HCT116 (cell line): ENCODE measurements at regions not wholly inside any gene's neighbourhood (a gene's known extent, or its start where the extent isn't known, plus 50 kb on each side); places are given as distances from the start of the nearest gene placed in this dataset.

Experiments used
- ATAC-seq: fragments of 200-7000 bp; cut with Tn5 transposase; 2 replicates; pipeline ENCODE4 v1.9.1; 2020; ENCODE audit warnings: mild to moderate bottlenecking, moderate library complexity
- BruUV-seq: library from RNA; stranded (reverse); fragments of 400-500 nt; replicated peaks from 2 replicates; lab custom pipeline; 2021; lab: Mats Ljungman, UMichigan
- CTCF ChIA-PET: fragments of 300-600 bp; sonication (Branson Sonifier 250); formaldehyde crosslinking; loops from one replicate; lab custom pipeline; 2021; ENCODE audit warnings: antibody characterized with exemption; lab: Charles Lee
- POLR2A ChIA-PET: fragments of 300-600, 350-600 bp; sonication (Branson Sonifier 250); formaldehyde crosslinking; loops from one replicate; lab custom pipeline; 2021; ENCODE audit warnings: antibody characterized with exemption; lab: Charles Lee
- RAD21 ChIA-PET, 2 experiments: fragments of 300-600 bp; sonication (Branson Sonifier 250); formaldehyde crosslinking; loops; one replicate each; lab custom pipeline; 2023; ENCODE audit warnings: low total read pairs in 2 of 2; ENCODE audit not compliant: uncharacterized antibody in 2 of 2, unreplicated experiment in 2 of 2, low non-redundant PET in 1 of 2; lab: Charles Lee
- DNase-seq: peaks from one replicate; pipeline ENCODE4 v3.0.0-alpha.2; 2010; ENCODE audit warnings: low read depth, low spot score
- H2AFZ ChIP-seq: fragments of 200-600 bp; shearing (Covaris generic), sonication (generic); 2 replicates; pipeline ENCODE4 v1.6.1; 2017; ENCODE audit warnings: low read depth, mixed run types, mixed read lengths, antibody characterized with exemption, low read length; ENCODE audit not compliant: poor library complexity, severe bottlenecking
- H3K27ac ChIP-seq: 2 replicates; pipeline ENCODE4 v1.5.1; 2012; ENCODE audit warnings: low read depth, low read length
- H3K27me3 ChIP-seq: fragments of 200-600 bp; sonication (generic); 2 replicates; pipeline ENCODE4 v1.6.1; 2016; ENCODE audit warnings: mixed run types, low read length, mixed read lengths; ENCODE audit not compliant: insufficient read depth
- H3K36me3 ChIP-seq, 2 experiments: fragments of 200-500 bp in 1 of 2; fragments of 200-600 bp in 1 of 2; sonication (Bioruptor generic) in 1 of 2; sonication (generic) in 1 of 2; 2 replicates each; pipeline versions ENCODE4 v1.5.1 to v1.6.1; 2014 to 2016; ENCODE audit warnings: low read length in 2 of 2, inconsistent platforms in 1 of 2, mixed read lengths in 1 of 2, mixed run types in 1 of 2; ENCODE audit not compliant: insufficient read depth in 2 of 2, control insufficient read depth in 1 of 2
- H3K4me1 ChIP-seq, 2 experiments: fragments of 200-600 bp in 1 of 2; sonication (generic) in 1 of 2; 2 replicates each; pipeline versions ENCODE4 v1.5.1 to v1.6.1; 2012 to 2017; ENCODE audit warnings: low read length in 2 of 2, inconsistent platforms in 1 of 2, mild to moderate bottlenecking in 1 of 2, mixed read lengths in 1 of 2, mixed run types in 1 of 2, moderate library complexity in 1 of 2; ENCODE audit not compliant: insufficient read depth in 2 of 2, control insufficient read depth in 1 of 2
- H3K4me2 ChIP-seq: fragments of 200-600 bp; sonication (generic); 2 replicates; pipeline ENCODE4 v1.6.1; 2017; ENCODE audit warnings: mixed run types, low read length, mixed read lengths
- H3K4me3 ChIP-seq, 2 experiments: fragments of 200-600 bp in 1 of 2; sonication (generic) in 1 of 2; replicated peaks in 1 of 2; 2 replicates each; pipeline ENCODE4 v1.5.1; 2011 to 2016; ENCODE audit warnings: low read length in 2 of 2, control low read depth in 1 of 2, low read depth in 1 of 2, mild to moderate bottlenecking in 1 of 2, mixed read lengths in 1 of 2, mixed run types in 1 of 2
- H3K79me2 ChIP-seq: fragments of 200-600 bp; sonication (generic); 2 replicates; pipeline ENCODE4 v1.6.1; 2017; ENCODE audit warnings: mild to moderate bottlenecking, mixed run types, low read length, moderate library complexity, mixed read lengths; ENCODE audit not compliant: insufficient read depth
- H3K9ac ChIP-seq: fragments of 200-600 bp; sonication (generic); 2 replicates; pipeline ENCODE4 v1.6.1; 2016; ENCODE audit warnings: low read length, mixed read lengths
- H3K9me2 ChIP-seq: fragments of 200-600 bp; sonication (generic), shearing (Covaris generic); 2 replicates; pipeline ENCODE4 v1.6.1; 2017; ENCODE audit warnings: mixed run types, mild to moderate bottlenecking, moderate library complexity; ENCODE audit not compliant: insufficient read depth
- H3K9me3 ChIP-seq, 2 experiments: fragments of 200-500 bp in 1 of 2; fragments of 200-600 bp in 1 of 2; sonication (Bioruptor generic) in 1 of 2; sonication (generic) in 1 of 2; 2 replicates each; pipeline ENCODE4 v1.6.1; 2014 to 2017; ENCODE audit warnings: low read length in 2 of 2, mixed read lengths in 2 of 2, inconsistent platforms in 1 of 2, low read depth in 1 of 2, mild to moderate bottlenecking in 1 of 2, mixed run types in 1 of 2, moderate library complexity in 1 of 2; ENCODE audit not compliant: control insufficient read depth in 1 of 2, insufficient read depth in 1 of 2
- H4K20me1 ChIP-seq: fragments of 200-600 bp; sonication (generic), shearing (Covaris generic); 2 replicates; pipeline ENCODE4 v1.6.1; 2017; ENCODE audit warnings: mixed run types, mild to moderate bottlenecking, moderate library complexity; ENCODE audit not compliant: insufficient read depth
- ATF3 ChIP-seq: IDR thresholded peaks from 2 replicates; pipeline ENCODE4 v1.6.1; 2012
- CBX3 ChIP-seq: IDR thresholded peaks from 2 replicates; pipeline ENCODE4 v1.6.1; 2012; ENCODE audit warnings: low read depth
- EZH2phosphoT487 ChIP-seq: fragments of 200-600 bp; IDR thresholded peaks from 2 replicates; pipeline ENCODE4 v1.6.1; 2018; ENCODE audit warnings: antibody characterized with exemption, borderline replicate concordance
- RAD21 ChIP-seq: IDR thresholded peaks from 2 replicates; pipeline ENCODE4 v1.6.1; 2012; ENCODE audit warnings: low read depth, mild to moderate bottlenecking
- TCF7L2 ChIP-seq: IDR thresholded peaks from 2 replicates; pipeline ENCODE4 v1.7.0; 2011; ENCODE audit warnings: borderline replicate concordance, inconsistent platforms; ENCODE audit not compliant: insufficient read depth, insufficient read length; ENCODE audit errors: extremely low read depth
- intact Hi-C: fragments of 100-400 bp; cut with micrococcal nuclease; formaldehyde crosslinking; loops from 2 replicates; pipeline ENCODE4 v1.10.0; 2022
- TF ChIP-seq, protein P1 (sequence below): IDR thresholded peaks from 2 replicates; pipeline ENCODE4 v1.6.1; 2012; ENCODE audit warnings: low read depth
- TF ChIP-seq, protein P2 (sequence below), 3 experiments: fragments of 200-600 bp in 1 of 3; sonication (generic) in 1 of 3; IDR thresholded peaks in 2 of 3; conservative IDR thresholded peaks in 1 of 3; 2 replicates each; pipeline ENCODE4 v1.5.1; 2012 to 2017; ENCODE audit warnings: low read depth in 2 of 3, low read length in 2 of 3, antibody characterized with exemption in 1 of 3, borderline replicate concordance in 1 of 3, control low read depth in 1 of 3, mild to moderate bottlenecking in 1 of 3, mixed read lengths in 1 of 3, mixed run types in 1 of 3, moderate library complexity in 1 of 3; ENCODE audit not compliant: insufficient read depth in 1 of 3

DNA sequence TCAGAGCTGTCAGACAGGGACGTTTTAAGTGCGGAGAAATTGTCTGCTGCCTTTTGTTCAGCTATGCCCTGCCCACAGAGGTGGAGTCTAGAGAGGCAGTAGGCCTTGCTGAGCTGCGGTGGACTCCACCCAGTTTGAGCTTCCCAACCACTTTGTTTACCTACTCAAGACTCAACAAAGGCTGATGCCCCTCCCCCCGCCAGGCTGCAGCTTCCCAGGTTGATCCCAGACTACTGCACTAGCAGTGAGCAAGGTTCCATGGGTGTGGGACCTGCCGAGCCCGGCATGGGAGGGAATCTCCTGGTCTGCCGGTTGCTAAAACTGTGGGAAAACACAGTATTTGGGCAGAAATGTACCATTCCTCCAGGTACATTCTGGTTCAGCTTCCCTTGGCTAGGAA is 282.1 kb downstream of the VGLL3 start:
- H4K20me1 ChIP-seq, result no peaks in the 10 kb centered on the region
- no peak overlapping the region for H3K27ac ChIP-seq
- POLR2A ChIA-PET, result no interaction called here
- H2AFZ ChIP-seq, result no peak overlapping the region
- H3K9ac ChIP-seq, result no peak overlapping the region
- no peaks in the 10 kb centered on the region for H3K79me2 ChIP-seq
- no TSS peak for BruUV-seq
- no peaks in the 10 kb centered on the region for H3K4me1 ChIP-seq
- no peaks in the 10 kb centered on the region for H3K9me3 ChIP-seq
- no peak overlapping the region for H3K4me2 ChIP-seq
- CTCF ChIA-PET, result no interaction called here
- TF ChIP-seq CBX3, result no peak
- TF ChIP-seq EZH2phosphoT487, result no peak
- TF ChIP-seq TCF7L2, result no peak
- TF ChIP-seq, protein P1, sequence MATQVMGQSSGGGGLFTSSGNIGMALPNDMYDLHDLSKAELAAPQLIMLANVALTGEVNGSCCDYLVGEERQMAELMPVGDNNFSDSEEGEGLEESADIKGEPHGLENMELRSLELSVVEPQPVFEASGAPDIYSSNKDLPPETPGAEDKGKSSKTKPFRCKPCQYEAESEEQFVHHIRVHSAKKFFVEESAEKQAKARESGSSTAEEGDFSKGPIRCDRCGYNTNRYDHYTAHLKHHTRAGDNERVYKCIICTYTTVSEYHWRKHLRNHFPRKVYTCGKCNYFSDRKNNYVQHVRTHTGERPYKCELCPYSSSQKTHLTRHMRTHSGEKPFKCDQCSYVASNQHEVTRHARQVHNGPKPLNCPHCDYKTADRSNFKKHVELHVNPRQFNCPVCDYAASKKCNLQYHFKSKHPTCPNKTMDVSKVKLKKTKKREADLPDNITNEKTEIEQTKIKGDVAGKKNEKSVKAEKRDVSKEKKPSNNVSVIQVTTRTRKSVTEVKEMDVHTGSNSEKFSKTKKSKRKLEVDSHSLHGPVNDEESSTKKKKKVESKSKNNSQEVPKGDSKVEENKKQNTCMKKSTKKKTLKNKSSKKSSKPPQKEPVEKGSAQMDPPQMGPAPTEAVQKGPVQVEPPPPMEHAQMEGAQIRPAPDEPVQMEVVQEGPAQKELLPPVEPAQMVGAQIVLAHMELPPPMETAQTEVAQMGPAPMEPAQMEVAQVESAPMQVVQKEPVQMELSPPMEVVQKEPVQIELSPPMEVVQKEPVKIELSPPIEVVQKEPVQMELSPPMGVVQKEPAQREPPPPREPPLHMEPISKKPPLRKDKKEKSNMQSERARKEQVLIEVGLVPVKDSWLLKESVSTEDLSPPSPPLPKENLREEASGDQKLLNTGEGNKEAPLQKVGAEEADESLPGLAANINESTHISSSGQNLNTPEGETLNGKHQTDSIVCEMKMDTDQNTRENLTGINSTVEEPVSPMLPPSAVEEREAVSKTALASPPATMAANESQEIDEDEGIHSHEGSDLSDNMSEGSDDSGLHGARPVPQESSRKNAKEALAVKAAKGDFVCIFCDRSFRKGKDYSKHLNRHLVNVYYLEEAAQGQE, result no peak
- H3K36me3 ChIP-seq, result no peaks in the 10 kb centered on the region
- H3K9me2 ChIP-seq, result no peaks in the 10 kb centered on the region
- intact Hi-C loops, result loop anchor here (10.0 kb wide), 1 partner anchor 456 kb away; no protein-coding TSS in a partner anchor
- H3K4me3 ChIP-seq, result no peak overlapping the region
- H3K27me3 ChIP-seq, result no peaks in the 10 kb centered on the region
- DNase-seq, result no peak
- RAD21 ChIA-PET, result no interaction called here
- ATAC-seq, result no peak

DNA sequence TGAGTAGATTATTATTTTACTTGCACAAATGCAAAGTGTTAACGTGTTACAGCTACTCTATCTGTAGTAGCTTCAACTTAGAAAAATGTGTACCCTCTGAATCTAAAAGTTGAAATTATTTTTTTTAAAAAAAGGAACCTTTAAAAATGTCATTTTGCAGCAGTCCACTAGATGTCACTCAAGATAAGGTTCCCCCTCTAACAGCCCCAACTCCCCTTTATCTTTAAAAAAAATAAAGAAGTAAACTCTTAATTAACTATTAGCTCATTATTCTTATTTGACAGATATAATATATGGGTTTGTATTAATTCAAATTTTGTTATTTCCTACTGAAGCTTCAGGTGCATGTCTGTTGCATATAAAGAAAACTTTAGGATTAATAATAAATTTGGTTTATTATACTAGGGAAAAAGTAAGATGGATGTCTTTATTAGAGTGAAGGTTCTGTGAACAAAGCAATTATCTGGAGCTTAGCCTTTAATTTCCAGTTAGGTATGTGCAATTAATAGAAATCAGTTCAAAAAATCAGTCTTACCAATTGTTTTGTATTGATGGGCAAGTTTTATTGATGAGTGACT is 288.5 kb downstream of the VGLL3 start:
- CTCF ChIA-PET, result interaction anchor here (0.7 to 1.0 kb wide), 2 partner anchors 11 to 1303 kb away, joined by 3 read pairs; no protein-coding TSS in a partner anchor
- Histone ChIP-seq H3K9ac (no peak overlapping the region), H3K4me2 (no peak overlapping the region), H3K36me3 (no peaks in the 10 kb centered on the region), H3K27me3 (no peaks in the 10 kb centered on the region), H3K79me2 (no peaks in the 10 kb centered on the region), H3K27ac (no peak overlapping the region), H3K4me1 (no peaks in the 10 kb centered on the region), H2AFZ (no peak overlapping the region), H3K9me2 (no peaks in the 10 kb centered on the region), H3K9me3 (no peaks in the 10 kb centered on the region; a peak in 1 of 4 replicates), H4K20me1 (no peaks in the 10 kb centered on the region), H3K4me3 (no peak overlapping the region)
- BruUV-seq, result no TSS peak
- intact Hi-C loops, result loop anchor here (10.0 kb wide), 1 partner anchor 462 kb away; no protein-coding TSS in a partner anchor
- TF ChIP-seq RAD21 (peak; percentile 24; the same call in 1 of the 2 replicates), CBX3 (no peak), ATF3 (no peak)
- TF ChIP-seq, protein P2, sequence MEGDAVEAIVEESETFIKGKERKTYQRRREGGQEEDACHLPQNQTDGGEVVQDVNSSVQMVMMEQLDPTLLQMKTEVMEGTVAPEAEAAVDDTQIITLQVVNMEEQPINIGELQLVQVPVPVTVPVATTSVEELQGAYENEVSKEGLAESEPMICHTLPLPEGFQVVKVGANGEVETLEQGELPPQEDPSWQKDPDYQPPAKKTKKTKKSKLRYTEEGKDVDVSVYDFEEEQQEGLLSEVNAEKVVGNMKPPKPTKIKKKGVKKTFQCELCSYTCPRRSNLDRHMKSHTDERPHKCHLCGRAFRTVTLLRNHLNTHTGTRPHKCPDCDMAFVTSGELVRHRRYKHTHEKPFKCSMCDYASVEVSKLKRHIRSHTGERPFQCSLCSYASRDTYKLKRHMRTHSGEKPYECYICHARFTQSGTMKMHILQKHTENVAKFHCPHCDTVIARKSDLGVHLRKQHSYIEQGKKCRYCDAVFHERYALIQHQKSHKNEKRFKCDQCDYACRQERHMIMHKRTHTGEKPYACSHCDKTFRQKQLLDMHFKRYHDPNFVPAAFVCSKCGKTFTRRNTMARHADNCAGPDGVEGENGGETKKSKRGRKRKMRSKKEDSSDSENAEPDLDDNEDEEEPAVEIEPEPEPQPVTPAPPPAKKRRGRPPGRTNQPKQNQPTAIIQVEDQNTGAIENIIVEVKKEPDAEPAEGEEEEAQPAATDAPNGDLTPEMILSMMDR (IDR thresholded peaks at IDR 0.05 in 2 of 3, conservative IDR thresholded peaks at IDR 0.05 in 1 of 3; ENCODE audit: borderline replicate concordance in 1 of 3, insufficient read depth in 1 of 3, low read depth in 2 of 3, low read length in 2 of 3), result peak in 2 of 3 experiments; percentile 43 to 44; a peak in 3 of 6 replicates
- POLR2A ChIA-PET, result no interaction called here
- RAD21 ChIA-PET, result no interaction called here
- ATAC-seq (no peak), DNase-seq (no peak)
